GM18505 (cell line): ENCODE measurements at regions not wholly inside any gene's neighbourhood (a gene's known extent, or its start where the extent isn't known, plus 50 kb on each side); places are given as distances from the start of the nearest gene placed in this dataset.
"Not testable (repeated sequence)": the region's sequence is repeated elsewhere in the genome, so short reads cannot be mapped to it uniquely, and the experiment has no call there.

Experiments used
- ATAC-seq: cut with Tn5 transposase; IDR thresholded peaks from one replicate; pipeline ENCODE4 v1.9.1; 2021; ENCODE audit not compliant: unreplicated experiment
- POLR2A ChIP-seq: IDR thresholded peaks from 4 replicates; pipeline ENCODE4 v1.6.1; 2011; ENCODE audit warnings: borderline replicate concordance; ENCODE audit not compliant: insufficient read depth, insufficient read length; ENCODE audit errors: extremely low read depth

DNA sequence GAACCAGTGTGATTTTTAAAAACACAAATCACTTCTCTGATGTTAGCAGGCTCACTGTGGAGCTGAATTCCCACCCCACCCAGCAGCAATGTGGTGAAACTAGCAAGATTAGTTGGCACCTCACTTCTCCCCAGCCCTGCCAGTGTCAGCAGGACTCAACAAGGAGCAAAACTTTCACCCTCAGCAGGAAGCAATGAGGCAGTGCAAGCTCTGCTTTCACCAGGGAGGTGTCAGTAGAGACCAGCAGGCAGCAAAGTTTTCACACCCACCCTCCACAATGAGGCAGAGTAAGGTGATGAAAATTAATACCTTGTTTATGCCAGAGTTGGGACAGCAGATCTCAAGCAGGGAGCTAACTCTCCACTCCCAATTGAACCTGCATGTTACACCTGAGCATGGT is 565.0 kb downstream of the CETN3 start:
- no peak for ATAC-seq
- TF ChIP-seq POLR2A: no peak

DNA sequence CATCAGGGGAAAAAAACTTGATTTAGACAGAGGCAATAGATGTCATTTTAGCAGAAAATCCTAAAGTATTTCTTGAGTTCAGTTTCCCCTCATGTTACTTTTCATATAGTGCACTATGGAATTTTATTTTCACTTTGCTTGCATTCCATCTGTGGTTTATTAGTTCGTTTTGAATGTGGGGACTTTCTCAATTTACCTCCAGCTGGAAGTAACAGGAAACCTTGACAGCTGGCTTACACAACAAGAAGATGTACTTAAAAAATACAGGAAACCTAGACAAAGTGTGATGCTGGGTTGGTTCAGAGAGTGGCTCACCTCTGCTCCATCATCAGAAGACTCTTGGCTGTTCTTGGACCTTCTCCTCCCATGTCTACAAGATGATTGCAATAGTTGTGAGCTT is 567.0 kb downstream of the CETN3 start:
- no peak for ATAC-seq
- TF ChIP-seq POLR2A: no peak

DNA sequence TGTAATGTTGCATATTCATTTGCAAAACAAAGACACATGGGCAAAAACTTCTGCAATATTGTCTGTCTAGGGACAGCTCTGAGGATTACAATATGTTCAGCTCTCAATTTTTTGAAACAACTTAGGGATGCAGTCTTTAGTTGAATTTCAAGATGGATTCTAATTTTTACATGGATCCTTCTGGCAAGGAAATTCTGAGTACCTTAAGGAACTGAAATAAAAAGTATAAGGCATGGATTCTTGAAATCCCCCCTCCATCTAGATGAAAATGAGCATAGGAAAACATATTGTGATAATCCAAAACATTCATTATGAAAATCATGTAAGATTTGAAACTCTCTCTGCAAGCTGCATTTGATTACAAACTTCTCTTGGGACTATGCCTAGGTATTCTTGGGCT is 568.6 kb downstream of the CETN3 start:
- no peak for ATAC-seq
- no peak for TF ChIP-seq POLR2A

DNA sequence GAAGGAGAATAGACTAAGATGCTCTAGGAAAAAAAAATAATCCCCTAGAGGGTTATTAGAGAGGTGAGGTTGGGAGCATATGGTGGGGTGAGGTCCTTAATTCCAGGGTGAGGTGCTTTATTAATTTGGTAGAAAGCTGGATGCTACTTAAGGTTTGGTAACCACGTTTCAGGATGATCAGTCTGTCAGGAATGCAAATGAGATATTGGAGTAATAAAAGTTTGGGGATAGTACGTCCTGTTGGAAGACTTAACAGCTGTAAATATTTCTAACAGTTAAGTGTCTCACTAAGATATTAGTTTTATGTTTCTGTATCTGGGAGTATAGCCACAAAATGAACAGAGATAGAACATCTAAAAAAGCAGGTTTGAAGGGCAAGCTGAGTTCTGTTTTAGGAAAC is 578.9 kb downstream of the CETN3 start:
- no peak for TF ChIP-seq POLR2A
- no peak for ATAC-seq

DNA sequence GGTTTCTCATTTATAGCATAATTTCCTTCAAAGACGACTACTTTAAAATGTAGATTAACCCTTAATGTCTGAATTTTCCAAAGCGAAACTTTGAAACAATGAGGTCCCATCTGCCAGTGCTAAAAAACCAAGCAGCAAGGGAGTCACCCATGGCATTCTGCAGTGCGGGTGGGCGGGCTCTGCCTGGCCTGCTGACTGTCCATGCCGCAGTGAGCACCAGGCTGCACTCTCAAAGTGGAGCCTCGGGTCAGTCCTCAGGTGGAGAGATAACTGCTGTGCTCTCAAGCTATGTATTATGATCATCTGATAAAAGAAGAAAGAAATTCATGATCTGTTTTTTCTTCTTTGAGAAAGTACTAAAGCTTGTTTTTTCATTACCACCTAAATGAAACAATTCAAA is 581.6 kb downstream of the CETN3 start:
- TF ChIP-seq POLR2A: no peak
- ATAC-seq: no peak

DNA sequence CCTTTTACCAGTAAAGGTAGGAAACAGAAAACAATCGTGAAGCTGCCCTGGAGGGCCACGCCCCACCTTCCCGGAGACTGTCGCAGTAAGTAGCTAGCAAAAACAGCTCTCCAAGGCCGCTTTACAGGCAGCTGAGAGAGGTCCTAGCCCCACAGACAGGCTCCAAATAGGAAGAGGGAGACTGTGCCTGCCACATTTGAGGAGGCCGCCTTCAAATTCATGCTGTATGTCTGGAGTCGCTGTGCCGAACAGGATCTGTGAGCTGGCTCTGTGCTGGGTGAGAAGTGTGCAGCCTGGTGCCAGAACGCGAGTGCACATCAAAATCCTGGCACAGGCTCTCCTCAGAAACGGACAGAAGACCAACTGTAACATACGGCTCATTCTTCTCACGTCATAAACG is 582.2 kb downstream of the CETN3 start:
- TF ChIP-seq POLR2A: no peak
- ATAC-seq: no peak

DNA sequence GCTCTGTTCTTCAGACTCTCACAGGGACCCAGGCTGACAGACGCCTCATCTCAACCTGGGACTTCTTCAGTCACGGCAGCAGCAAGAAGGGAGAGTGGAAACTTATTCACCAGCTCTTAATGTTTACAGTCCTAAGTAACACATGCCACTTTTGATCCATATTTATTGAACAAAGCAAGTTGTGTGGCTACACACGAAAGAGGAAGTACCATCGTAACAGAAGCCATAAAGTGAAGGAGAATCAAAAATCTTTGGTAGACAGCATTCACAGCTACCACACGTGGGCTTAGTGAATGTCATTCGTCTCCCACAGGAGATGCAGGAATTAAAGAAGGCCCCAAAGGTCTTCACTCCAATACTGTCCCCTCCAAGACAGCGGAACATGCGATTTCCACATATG is 582.6 kb downstream of the CETN3 start:
- ATAC-seq: no peak
- TF ChIP-seq POLR2A: no peak

DNA sequence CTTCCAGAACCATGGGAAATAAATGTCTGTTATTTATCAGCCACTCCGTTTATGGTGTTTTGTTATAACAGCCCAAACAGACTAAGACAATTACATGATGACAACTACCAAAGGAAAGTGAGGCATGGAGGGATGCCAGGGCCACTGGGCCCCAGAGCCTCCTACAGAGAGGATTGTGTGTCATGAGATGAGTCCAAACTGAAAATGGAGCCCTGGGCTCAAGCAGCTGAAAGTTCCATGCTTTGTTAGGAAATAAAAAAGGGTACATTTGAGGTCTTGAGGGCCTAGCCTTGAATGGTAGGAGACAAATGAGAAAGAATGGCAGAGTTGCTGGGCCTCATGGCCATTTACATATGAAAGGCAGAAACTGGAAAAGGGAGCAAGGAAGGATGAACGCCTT is 586.5 kb downstream of the CETN3 start:
- no peak for TF ChIP-seq POLR2A
- no peak for ATAC-seq

DNA sequence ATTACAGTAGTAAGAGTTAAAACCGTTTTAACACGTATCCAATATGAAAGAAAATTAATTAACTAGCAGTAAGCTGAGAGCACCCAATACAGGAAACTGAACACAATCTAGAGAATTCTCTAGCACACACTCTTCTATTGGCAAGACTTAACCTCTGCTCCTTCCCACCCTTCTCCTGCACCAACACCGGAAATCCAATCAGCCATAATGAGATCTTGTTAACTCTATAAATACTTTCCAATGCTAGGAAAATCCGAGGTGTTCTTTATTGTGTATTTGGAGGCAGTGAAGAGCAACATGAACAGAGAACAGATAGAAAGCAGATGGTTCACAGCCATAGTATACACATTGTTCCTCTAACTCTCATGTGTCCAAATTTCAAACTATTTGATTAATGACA is 591.7 kb downstream of the CETN3 start:
- ATAC-seq: no peak
- no peak for TF ChIP-seq POLR2A

DNA sequence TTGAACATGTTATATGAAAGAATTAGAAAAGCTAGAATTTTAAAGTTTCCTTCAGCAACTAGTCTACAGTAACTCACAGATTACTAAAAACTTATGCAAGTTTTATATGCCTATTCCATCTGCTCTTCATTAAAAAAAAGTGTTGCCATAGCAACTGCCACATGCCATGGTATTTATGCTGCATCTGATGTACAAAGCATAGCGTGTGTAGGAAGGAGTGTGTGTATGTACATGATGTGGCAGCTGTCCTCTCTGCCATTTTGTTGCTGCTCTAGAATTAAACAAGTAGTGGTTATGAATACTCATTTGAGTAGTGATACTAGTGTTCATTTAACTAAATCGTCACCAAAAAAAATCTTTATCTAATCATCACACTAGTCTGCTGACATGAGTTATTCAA is 593.5 kb downstream of the CETN3 start:
- no peak for TF ChIP-seq POLR2A
- no peak for ATAC-seq

DNA sequence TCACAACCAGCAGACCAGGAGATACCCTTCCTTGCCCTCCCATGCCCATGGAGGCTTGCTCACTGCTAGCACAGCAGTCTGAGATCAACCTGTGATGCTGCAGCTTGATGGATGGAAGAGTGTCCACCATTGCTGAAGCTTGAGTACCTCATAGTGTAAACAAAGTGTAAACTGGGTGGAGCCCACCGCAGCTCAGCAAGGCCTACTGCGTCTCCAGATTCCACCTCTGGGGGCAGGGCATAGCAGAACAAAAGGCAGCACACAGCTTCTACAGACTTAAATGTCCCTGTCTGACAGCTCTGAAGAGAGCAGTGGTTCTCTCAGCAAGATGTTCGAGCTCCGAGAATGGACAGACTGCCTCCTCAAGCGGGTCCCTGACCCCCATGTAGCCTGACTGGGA is 608.8 kb downstream of the CETN3 start:
- ATAC-seq: not testable (repeated sequence)

DNA sequence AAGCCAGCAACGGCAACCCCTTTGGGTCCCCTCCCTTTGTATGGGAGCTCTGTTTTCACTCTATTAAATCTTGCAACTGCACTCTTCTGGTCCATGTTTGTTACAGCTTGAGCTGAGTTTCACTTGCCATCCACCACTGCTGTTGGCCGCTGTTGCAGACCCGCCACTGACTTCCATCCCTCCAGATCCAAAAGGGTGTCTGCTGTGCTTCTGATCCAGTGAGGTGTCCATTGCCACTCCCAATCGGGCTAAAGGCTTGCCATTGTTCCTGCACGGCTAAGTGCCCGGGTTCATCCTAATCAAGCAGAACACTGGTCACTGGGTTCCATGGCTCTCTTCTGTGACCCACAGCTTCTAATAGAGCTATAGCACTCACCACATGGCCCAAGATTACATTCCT is 615.1 kb downstream of the CETN3 start:
- ATAC-seq: not testable (repeated sequence)

DNA sequence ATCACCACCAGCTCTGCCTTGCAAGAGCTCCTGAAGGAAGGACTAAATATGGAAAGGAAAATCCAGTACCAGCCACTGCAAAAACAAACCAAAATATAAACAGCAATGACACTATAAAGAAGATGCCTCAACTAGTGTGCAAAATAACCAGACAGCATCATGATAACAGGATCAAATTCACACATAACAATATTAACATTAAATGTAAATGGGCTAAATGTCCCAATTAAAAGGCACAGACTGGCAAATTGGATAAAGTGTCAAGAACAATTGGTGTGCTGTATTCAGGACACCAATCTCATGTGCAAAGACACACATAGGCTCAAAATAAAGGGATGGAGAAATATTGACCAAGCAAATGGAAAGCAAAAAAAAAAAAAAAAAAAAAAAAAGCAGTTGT is 629.8 kb downstream of the CETN3 start:
- ATAC-seq: not testable (repeated sequence)

DNA sequence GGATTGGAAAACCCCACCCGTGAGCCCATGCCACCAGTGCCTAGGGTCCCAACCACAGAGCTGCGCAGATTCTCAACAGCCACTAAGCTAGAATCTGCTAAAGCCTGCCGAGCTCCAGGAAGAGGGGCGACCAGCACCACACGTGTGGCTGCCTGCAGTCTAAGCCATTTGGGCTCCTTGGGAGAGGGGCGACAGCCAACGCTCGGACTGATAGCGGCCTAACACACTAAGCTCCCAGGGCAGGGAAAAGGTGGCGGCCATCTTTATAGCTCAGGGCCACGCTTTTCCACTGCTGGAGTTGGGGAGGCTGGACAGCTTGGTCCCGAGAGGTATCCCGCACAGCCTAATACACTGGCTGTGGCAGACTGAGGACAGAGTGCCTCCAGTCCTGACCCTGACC is 631.8 kb downstream of the CETN3 start:
- ATAC-seq: no peak
- TF ChIP-seq POLR2A: no peak

DNA sequence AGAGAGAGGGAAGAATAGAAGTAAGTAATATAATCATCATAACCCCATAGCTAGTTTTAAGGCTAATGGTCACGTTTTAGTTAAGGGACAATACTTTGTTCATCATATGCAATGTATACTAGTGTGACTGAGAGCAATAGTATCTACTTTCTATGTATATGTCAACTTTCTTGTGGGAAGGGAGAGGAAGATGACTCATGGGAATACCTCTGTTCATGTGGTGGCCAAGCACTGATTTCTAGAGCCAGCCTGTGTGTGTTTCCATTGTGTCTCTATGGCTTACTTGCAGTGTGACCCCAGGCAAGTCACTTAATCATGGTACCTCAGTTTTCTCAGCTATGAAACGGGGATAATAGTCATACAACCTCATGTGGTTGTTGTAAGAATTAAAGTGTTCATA is 639.6 kb downstream of the CETN3 start:
- no peak for ATAC-seq
- TF ChIP-seq POLR2A: no peak

DNA sequence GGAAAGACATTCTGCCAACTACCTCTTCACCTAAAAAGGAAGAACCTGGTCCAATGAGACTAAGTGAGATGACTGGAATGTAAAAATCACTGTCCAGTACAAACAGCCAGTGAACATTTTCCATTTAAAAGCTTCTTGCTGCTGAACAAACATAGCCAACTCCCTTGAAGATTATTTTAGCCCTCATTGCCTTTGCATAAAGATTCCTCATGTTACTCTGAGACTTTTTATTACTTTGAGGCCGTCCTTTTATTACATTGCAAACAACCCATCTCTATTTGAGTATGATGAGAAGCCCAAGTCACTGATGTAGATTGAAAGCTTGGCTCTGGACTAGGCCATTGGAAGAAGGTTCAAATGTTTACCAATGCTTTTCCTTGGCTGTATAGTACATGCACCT is 649.8 kb downstream of the CETN3 start:
- no peak for ATAC-seq
- TF ChIP-seq POLR2A: no peak
